MCF 10A (cell line): ENCODE measurements at regions not wholly inside any gene's neighbourhood (a gene's known extent, or its start where the extent isn't known, plus 50 kb on each side); places are given as distances from the start of the nearest gene placed in this dataset.

ENCODE experiments used
- BruUV-seq: library from RNA; stranded (reverse); fragments of 400-500 nt; replicated peaks from 2 replicates; lab custom pipeline; 2021; lab: Mats Ljungman, UMichigan
- CTCF ChIA-PET: fragments of 300-600 bp; sonication (Branson Sonifier 250); formaldehyde crosslinking; extraction: SDS; loops from one replicate; lab custom pipeline; 2021; ENCODE audit warnings: antibody characterized with exemption, inconsistent platforms; lab: Yijun Ruan, JAX
- POLR2A ChIA-PET: fragments of 300-600, 350-650 bp; sonication (Branson Sonifier 250); formaldehyde crosslinking; extraction: SDS; loops from one replicate; lab custom pipeline; 2020; ENCODE audit warnings: antibody characterized with exemption, inconsistent platforms; lab: Yijun Ruan, JAX
- DNase-seq: peaks from one replicate; pipeline ENCODE4 v3.0.0-alpha.2; 2018; ENCODE audit not compliant: unreplicated experiment
- H3K27ac Mint-ChIP-seq: one replicate; pipeline ENCODE4 v1.8.0; 2022; ENCODE audit warnings: mild to moderate bottlenecking, low read depth, mixed read lengths; ENCODE audit not compliant: unreplicated experiment
- H3K27me3 Mint-ChIP-seq: one replicate; pipeline ENCODE4 v1.8.0; 2022; ENCODE audit warnings: mixed read lengths; ENCODE audit not compliant: insufficient read depth, unreplicated experiment
- H3K36me3 Mint-ChIP-seq: one replicate; pipeline ENCODE4 v1.8.0; 2022; ENCODE audit warnings: mild to moderate bottlenecking, moderate library complexity, mixed read lengths; ENCODE audit not compliant: insufficient read depth, unreplicated experiment
- H3K4me1 Mint-ChIP-seq: one replicate; pipeline ENCODE4 v1.8.0; 2022; ENCODE audit warnings: mixed read lengths; ENCODE audit not compliant: insufficient read depth, unreplicated experiment
- H3K4me3 Mint-ChIP-seq: one replicate; pipeline ENCODE4 v1.8.0; 2022; ENCODE audit warnings: mild to moderate bottlenecking, moderate library complexity, mixed read lengths; ENCODE audit not compliant: unreplicated experiment
- H3K9me3 Mint-ChIP-seq: one replicate; pipeline ENCODE4 v1.8.0; 2022; ENCODE audit warnings: mixed read lengths; ENCODE audit not compliant: unreplicated experiment
- CTCF ChIP-seq: fragments of 200-600 bp; IDR thresholded peaks from one replicate; pipeline ENCODE4 v1.8.0; 2022; ENCODE audit warnings: antibody characterized with exemption, mild to moderate bottlenecking; ENCODE audit not compliant: unreplicated experiment
- intact Hi-C: fragments of 100-400 bp; cut with micrococcal nuclease; formaldehyde crosslinking; loops from 2 replicates; pipeline ENCODE4 v1.14.1; 2022

- H3K4me3 Mint-ChIP-seq, result no peak overlapping the region
- DNase-seq, result no peak
- ChIA-PET POLR2A (interaction anchor here (0.6 kb wide), 1 partner anchor 172 kb away, joined by 3 read pairs; no protein-coding TSS in a partner anchor), CTCF (interaction anchor here (0.7 to 5.1 kb wide), 3 partner anchors 11 to 75 kb away, joined by 5 to 24 read pairs (median 6); no protein-coding TSS in a partner anchor)
- no peaks in the 10 kb centered on the region for H3K4me1 Mint-ChIP-seq
- H3K27me3 Mint-ChIP-seq, result peaks cover 23% of the 10 kb centered on the region
- intact Hi-C loops, result no loop called here
- H3K36me3 Mint-ChIP-seq, result no peaks in the 10 kb centered on the region
- no TSS peak for BruUV-seq
- H3K9me3 Mint-ChIP-seq, result no peaks in the 10 kb centered on the region
- no peak overlapping the region for H3K27ac Mint-ChIP-seq
- TF ChIP-seq CTCF, result no peak
Measured at GRCh38 chr13:31436478-31436877, 236.7 kb downstream of the B3GLCT start.

- DNase-seq, result no peak
- intact Hi-C loops, result no loop called here
- CTCF ChIA-PET, result interaction anchor here (1.0 to 1.9 kb wide), 5 partner anchors 13 to 359 kb away, joined by 3 to 9 read pairs (median 5); no protein-coding TSS in a partner anchor
- H3K4me1 Mint-ChIP-seq, result no peaks in the 10 kb centered on the region
- no TSS peak for BruUV-seq
- H3K27ac Mint-ChIP-seq, result no peak overlapping the region
- H3K36me3 Mint-ChIP-seq, result no peaks in the 10 kb centered on the region
- H3K4me3 Mint-ChIP-seq, result no peak overlapping the region
- TF ChIP-seq CTCF, result no peak
- H3K9me3 Mint-ChIP-seq, result no peaks in the 10 kb centered on the region
- peaks cover 27% of the 10 kb centered on the region for H3K27me3 Mint-ChIP-seq
- POLR2A ChIA-PET, result no interaction called here
Measured at GRCh38 chr13:31437975-31438374, 238.2 kb downstream of the B3GLCT start.

GRCh38 chr13:31440132-31440531, 240.4 kb downstream of the B3GLCT start:
- no TSS peak for BruUV-seq
- no peaks in the 10 kb centered on the region for H3K4me1 Mint-ChIP-seq
- H3K4me3 Mint-ChIP-seq, result no peak overlapping the region
- TF ChIP-seq CTCF, result no peak
- H3K27ac Mint-ChIP-seq, result no peak overlapping the region
- intact Hi-C loops, result no loop called here
- H3K27me3 Mint-ChIP-seq, result peaks cover 47% of the 10 kb centered on the region
- no peaks in the 10 kb centered on the region for H3K36me3 Mint-ChIP-seq
- POLR2A ChIA-PET, result interaction anchor here (0.5 kb wide), 1 partner anchor 924 kb away, joined by 3 read pairs; no protein-coding TSS in a partner anchor
- CTCF ChIA-PET, result interaction anchor here (0.6 to 2.1 kb wide), 3 partner anchors 9 to 16 kb away, joined by 3 to 13 read pairs (median 3); no protein-coding TSS in a partner anchor
- no peaks in the 10 kb centered on the region for H3K9me3 Mint-ChIP-seq
- DNase-seq, result no peak

- BruUV-seq, result no TSS peak
- H3K36me3 Mint-ChIP-seq, result no peaks in the 10 kb centered on the region
- TF ChIP-seq CTCF, result no peak
- no peak overlapping the region for H3K27ac Mint-ChIP-seq
- no peaks in the 10 kb centered on the region for H3K4me1 Mint-ChIP-seq
- POLR2A ChIA-PET, result interaction anchor here (0.6 kb wide), 1 partner anchor 298 kb away, joined by 4 read pairs; no protein-coding TSS in a partner anchor
- CTCF ChIA-PET, result interaction anchor here (0.6 to 2.1 kb wide), 2 partner anchors 10 to 51 kb away, joined by 3 to 13 read pairs; no protein-coding TSS in a partner anchor
- H3K4me3 Mint-ChIP-seq, result no peak overlapping the region
- H3K27me3 Mint-ChIP-seq, result peaks cover 46% of the 10 kb centered on the region
- no peak for DNase-seq
- intact Hi-C loops, result no loop called here
- H3K9me3 Mint-ChIP-seq, result no peaks in the 10 kb centered on the region
Measured at GRCh38 chr13:31441800-31442510, 242.2 kb downstream of the B3GLCT start.
